Body of pancreas (tissue), 4 donors: ENCODE measurements at regions not wholly inside any gene's neighbourhood (a gene's known extent, or its start where the extent isn't known, plus 50 kb on each side); places are given as distances from the start of the nearest gene placed in this dataset.
"Not testable (repeated sequence)": the region's sequence is repeated elsewhere in the genome, so short reads cannot be mapped to it uniquely, and the experiment has no call there.

Experiments
- ATAC-seq: fragments of 150-250 bp; one replicate; pipeline ENCODE4 v1.9.1; 2016
- DNase-seq, 4 donors: peaks; one replicate each; pipeline ENCODE4 v3.0.0-alpha.2; 2019
- H3K27ac ChIP-seq, 4 donors: fragments of 200-600 bp; sonication (generic); 1 replicate in 3 of 4; 2 replicates in 1 of 4; pipeline versions ENCODE4 v1.5.1 to v1.6.1; 2016 to 2019; ENCODE audit warnings: mild to moderate bottlenecking in 1 of 4, mixed read lengths in 1 of 4, moderate library complexity in 1 of 4
- H3K27me3 ChIP-seq, 2 donors: fragments of 200-600 bp; sonication (generic); one replicate each; pipeline ENCODE4 v1.6.0; 2016; ENCODE audit warnings: mild to moderate bottlenecking in 1 of 2
- H3K36me3 ChIP-seq, 2 donors: fragments of 200-600 bp; sonication (generic); replicated peaks in 1 of 2; 2 replicates each; pipeline ENCODE4 v1.5.1; 2016; ENCODE audit warnings: low read depth in 2 of 2; ENCODE audit not compliant: insufficient read depth in 1 of 2
- H3K4me1 ChIP-seq: fragments of 200-600 bp; sonication (generic); one replicate; pipeline ENCODE4 v1.6.0; 2016
- H3K4me3 ChIP-seq, 2 donors: fragments of 200-600 bp; sonication (generic); 1 replicate in 1 of 2; 2 replicates in 1 of 2; pipeline ENCODE4 v1.5.1; 2016 to 2019
- H3K9me3 ChIP-seq, 3 donors: fragments of 200-600 bp; sonication (generic); 1 replicate in 2 of 3; 2 replicates in 1 of 3; pipeline ENCODE4 v1.5.1; 2016
- POLR2A ChIP-seq, 3 donors: fragments of 450-650 bp; IDR thresholded peaks; one replicate each; pipeline ENCODE4 v1.6.1; 2016; ENCODE audit warnings: antibody characterized with exemption in 3 of 3, mild to moderate bottlenecking in 2 of 3
- WGBS, 2 donors: methylation state at CpG; one replicate each; pipeline ENCODE4 v1.1.5; 2017; 5-methylcytosine and 5-hydroxymethylcytosine counted together
- intact Hi-C: fragments of 100-400 bp; cut with DNase I; formaldehyde crosslinking; loops from one replicate; pipeline ENCODE4 v1.15.1; 2023
- TF ChIP-seq, protein P1 (sequence below), 7 experiments: fragments of 450-650 bp in 4 of 7; fragments of 200-600 bp in 3 of 7; sonication (generic) in 3 of 7; IDR thresholded peaks; one replicate each; pipeline ENCODE4 v1.5.1; 2016 to 2019; ENCODE audit warnings: antibody characterized with exemption in 7 of 7

DNA sequence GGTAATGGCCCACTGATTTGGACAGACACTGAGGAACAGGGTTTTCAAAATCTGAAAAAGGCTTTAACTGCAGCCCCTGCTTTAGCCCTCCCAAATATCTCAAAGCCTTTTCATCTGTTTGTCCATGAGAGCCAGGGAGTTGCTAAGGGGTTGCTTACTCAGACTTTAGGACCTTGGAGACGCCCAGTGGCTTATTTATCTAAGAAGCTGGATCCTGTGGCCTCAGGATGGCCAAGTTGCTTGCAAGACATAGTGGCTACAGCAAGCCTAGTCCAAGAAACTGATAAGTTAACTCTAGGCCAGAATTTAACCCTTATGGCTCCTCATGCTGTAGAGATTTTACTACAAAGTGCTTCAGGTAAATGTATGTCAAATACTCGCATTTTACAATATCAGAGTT lies 924.8 kb upstream of the AMELY start:
- Histone ChIP-seq H3K27me3 (no peaks in the 10 kb centered on the region), H3K4me3 (no peak overlapping the region), H3K4me1 (no peaks in the 10 kb centered on the region), H3K9me3 (no peaks in the 10 kb centered on the region), H3K27ac (no peak overlapping the region), H3K36me3 (no peaks in the 10 kb centered on the region)
- WGBS, 2 donors = 56 to 67% methylated on average over 2 of the region's 2 CpGs
- intact Hi-C loops = no loop called here
- TF ChIP-seq, protein P1, sequence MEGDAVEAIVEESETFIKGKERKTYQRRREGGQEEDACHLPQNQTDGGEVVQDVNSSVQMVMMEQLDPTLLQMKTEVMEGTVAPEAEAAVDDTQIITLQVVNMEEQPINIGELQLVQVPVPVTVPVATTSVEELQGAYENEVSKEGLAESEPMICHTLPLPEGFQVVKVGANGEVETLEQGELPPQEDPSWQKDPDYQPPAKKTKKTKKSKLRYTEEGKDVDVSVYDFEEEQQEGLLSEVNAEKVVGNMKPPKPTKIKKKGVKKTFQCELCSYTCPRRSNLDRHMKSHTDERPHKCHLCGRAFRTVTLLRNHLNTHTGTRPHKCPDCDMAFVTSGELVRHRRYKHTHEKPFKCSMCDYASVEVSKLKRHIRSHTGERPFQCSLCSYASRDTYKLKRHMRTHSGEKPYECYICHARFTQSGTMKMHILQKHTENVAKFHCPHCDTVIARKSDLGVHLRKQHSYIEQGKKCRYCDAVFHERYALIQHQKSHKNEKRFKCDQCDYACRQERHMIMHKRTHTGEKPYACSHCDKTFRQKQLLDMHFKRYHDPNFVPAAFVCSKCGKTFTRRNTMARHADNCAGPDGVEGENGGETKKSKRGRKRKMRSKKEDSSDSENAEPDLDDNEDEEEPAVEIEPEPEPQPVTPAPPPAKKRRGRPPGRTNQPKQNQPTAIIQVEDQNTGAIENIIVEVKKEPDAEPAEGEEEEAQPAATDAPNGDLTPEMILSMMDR (IDR thresholded peaks at IDR 0.05) = no peak
- TF ChIP-seq POLR2A (IDR thresholded peaks at IDR 0.05) = no peak
- DNase-seq (no peak), ATAC-seq (no peak)

DNA sequence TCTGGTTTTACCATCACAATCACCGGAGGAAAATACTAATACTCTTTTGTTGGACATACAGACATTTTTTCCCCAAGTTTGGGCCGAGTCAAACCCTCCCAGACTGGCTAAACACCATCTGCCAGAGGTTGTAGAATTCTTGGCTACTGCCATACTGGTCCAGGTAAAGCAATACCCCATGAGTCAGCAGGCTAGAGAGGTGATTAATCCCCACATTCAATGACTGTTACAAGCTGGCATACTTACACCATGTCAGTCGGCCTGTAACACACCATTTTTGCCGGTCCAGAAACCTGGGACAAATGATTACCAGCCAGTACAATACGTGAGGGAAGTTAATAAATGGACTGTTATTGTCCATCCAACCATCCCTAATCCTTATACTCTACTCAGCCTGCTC lies 923.9 kb upstream of the AMELY start:
- no peaks in the 10 kb centered on the region for H3K4me1 ChIP-seq
- TF ChIP-seq, protein P1 (IDR thresholded peaks at IDR 0.05) = no peak
- TF ChIP-seq POLR2A (IDR thresholded peaks at IDR 0.05) = no peak
- no peaks in the 10 kb centered on the region for H3K9me3 ChIP-seq
- no peaks in the 10 kb centered on the region for H3K36me3 ChIP-seq
- no peaks in the 10 kb centered on the region for H3K27me3 ChIP-seq
- H3K4me3 ChIP-seq = no peak overlapping the region
- WGBS, 2 donors = 76 to 80% methylated on average over 3 to 5 of the region's 5 CpGs
- no peak overlapping the region for H3K27ac ChIP-seq
- DNase-seq (no peak), ATAC-seq (no peak)
- intact Hi-C loops = no loop called here

DNA sequence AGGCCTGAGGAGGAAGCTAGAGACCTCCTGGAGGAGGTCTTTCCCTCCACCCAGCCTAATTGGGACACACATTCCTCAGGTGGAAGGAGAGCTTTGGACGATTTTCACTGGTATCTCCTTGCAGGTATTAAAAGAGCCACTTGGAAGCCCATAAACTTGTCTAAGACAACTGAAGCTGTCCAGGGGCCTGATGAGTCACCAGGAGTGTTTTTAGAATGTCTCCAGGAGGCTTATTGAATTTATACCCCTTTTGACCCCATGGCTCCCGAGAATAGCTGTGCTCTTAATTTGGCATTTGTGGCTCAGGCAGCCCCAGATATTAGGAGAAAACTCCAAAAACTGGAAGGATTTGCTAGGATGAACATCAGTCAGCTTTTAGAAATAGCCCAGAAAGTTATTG lies 922.7 kb upstream of the AMELY start:
- intact Hi-C loops = no loop called here
- H3K4me1 ChIP-seq = no peaks in the 10 kb centered on the region
- H3K27me3 ChIP-seq = no peaks in the 10 kb centered on the region
- no peak for TF ChIP-seq POLR2A (IDR thresholded peaks at IDR 0.05)
- TF ChIP-seq, protein P1 (IDR thresholded peaks at IDR 0.05) = no peak
- no peaks in the 10 kb centered on the region for H3K9me3 ChIP-seq
- 23 to 52% methylated on average over 2 of the region's 2 CpGs for WGBS, 2 donors
- ATAC-seq = no peak
- DNase-seq = no peak
- H3K36me3 ChIP-seq = no peaks in the 10 kb centered on the region
- no peak overlapping the region for H3K27ac ChIP-seq
- H3K4me3 ChIP-seq = no peak overlapping the region

DNA sequence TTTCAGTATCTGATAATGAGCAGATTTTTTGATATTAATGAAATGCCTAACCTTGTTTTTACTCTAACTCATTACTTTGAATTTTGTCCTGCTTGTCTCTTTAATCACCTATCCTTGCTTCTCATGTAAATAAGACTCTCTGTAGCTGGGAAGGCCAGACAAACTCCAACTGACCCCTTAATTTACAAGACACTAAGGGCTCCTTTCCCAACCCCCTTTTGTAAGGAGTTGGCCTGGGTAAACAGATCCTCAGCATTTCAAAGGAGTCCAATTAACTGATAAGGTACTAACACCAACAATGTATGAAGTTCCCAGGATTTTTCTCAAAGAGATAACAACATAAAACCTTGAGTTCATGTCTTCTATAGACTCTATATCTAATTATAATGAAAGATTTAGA lies 919.3 kb upstream of the AMELY start:
- not testable (repeated sequence) for ATAC-seq

DNA sequence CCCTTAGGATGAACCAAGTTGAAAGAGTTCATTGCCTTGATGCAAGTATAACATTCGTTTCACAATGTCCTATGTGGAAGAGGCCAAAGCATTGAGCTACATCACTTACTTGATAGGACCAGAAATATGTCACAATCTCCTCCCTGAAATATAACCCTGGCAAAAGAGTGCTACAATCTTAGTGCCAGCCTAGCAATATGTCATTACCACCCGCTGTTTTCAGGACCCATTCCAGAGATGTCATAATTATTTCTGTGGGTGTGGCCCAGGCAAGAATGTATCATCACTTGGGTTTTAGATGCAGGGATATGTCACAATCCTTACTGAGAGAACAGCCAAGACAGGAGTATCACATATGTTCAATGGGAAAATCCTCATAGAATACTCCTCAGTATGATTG lies 915.0 kb upstream of the AMELY start:
- Histone ChIP-seq H3K4me1 (no peaks in the 10 kb centered on the region), H3K27ac (no peak overlapping the region), H3K9me3 (no peaks in the 10 kb centered on the region), H3K27me3 (no peaks in the 10 kb centered on the region), H3K36me3 (no peaks in the 10 kb centered on the region), H3K4me3 (no peak overlapping the region)
- ATAC-seq (no peak), DNase-seq (no peak)
- 69 to 75% methylated on average over 2 of the region's 2 CpGs for WGBS, 2 donors
- TF ChIP-seq, protein P1 (IDR thresholded peaks at IDR 0.05) = no peak
- no peak for TF ChIP-seq POLR2A (IDR thresholded peaks at IDR 0.05)
- intact Hi-C loops = no loop called here

More for the DNA sequence above, 919.3 kb upstream of the AMELY start:
- DNase-seq, H3K27ac ChIP-seq, H3K4me1 ChIP-seq, H3K36me3 ChIP-seq, H3K4me3 ChIP-seq, H3K27me3 ChIP-seq, intact Hi-C loops, H3K9me3 ChIP-seq: not testable (repeated sequence)
